ENCODE measurements at regions not wholly inside any gene's neighbourhood (a gene's known extent, or its start where the extent isn't known, plus 50 kb on each side); places are given as distances from the start of the nearest gene placed in this dataset.

DNA sequence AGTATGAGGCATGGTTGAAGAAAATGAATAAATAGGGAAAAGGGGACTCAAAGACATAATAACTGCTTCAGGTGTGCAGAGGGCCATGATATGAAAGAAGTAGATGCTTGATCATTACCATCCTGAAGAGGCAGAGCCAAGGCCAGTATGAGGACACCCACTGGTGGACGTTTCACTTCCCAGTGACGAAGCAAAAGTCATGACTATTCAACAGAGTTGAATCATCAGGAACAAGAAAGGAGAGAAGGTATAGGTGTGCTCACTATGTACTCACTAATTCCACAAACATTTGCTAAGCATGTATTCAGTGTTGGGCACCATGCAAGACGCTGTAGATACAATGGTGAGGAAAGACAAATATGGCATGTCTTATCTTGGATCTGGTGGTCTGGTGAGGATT lies 319.2 kb upstream of the RUNX1 start:
- TF ChIP-seq, protein P1, sequence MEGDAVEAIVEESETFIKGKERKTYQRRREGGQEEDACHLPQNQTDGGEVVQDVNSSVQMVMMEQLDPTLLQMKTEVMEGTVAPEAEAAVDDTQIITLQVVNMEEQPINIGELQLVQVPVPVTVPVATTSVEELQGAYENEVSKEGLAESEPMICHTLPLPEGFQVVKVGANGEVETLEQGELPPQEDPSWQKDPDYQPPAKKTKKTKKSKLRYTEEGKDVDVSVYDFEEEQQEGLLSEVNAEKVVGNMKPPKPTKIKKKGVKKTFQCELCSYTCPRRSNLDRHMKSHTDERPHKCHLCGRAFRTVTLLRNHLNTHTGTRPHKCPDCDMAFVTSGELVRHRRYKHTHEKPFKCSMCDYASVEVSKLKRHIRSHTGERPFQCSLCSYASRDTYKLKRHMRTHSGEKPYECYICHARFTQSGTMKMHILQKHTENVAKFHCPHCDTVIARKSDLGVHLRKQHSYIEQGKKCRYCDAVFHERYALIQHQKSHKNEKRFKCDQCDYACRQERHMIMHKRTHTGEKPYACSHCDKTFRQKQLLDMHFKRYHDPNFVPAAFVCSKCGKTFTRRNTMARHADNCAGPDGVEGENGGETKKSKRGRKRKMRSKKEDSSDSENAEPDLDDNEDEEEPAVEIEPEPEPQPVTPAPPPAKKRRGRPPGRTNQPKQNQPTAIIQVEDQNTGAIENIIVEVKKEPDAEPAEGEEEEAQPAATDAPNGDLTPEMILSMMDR (IDR thresholded peaks at IDR 0.05; ENCODE audit: insufficient read depth, low read length) = no peak
- no peak for TF ChIP-seq POLR2AphosphoS5 (IDR thresholded peaks at IDR 0.05; ENCODE audit: low read depth)

Data from HL-60 (cell line).